Keratinocyte (primary cell): ENCODE measurements at regions not wholly inside any gene's neighbourhood (a gene's known extent, or its start where the extent isn't known, plus 50 kb on each side); places are given as distances from the start of the nearest gene placed in this dataset.

ENCODE experiments used
- DNase-seq: peaks from one replicate; pipeline ENCODE4 v3.0.0-alpha.2; 2011; ENCODE audit warnings: low read depth, missing footprints, low spot score
- FAIRE-seq: peaks from 2 replicates; lab custom pipeline; 2011; peaks lifted over from hg19 to GRCh38; lab: Jason Lieb, UNC
- H2AFZ ChIP-seq: 2 replicates; pipeline ENCODE4 v1.6.0; 2012; ENCODE audit warnings: low read length, control low read depth, inconsistent platforms; ENCODE audit not compliant: control insufficient read depth
- H3K27ac ChIP-seq: 2 replicates; pipeline ENCODE4 v1.5.1; 2011; ENCODE audit warnings: low read length; ENCODE audit not compliant: control insufficient read depth, insufficient read depth
- H3K27me3 ChIP-seq: 3 replicates; pipeline ENCODE4 v1.6.0; 2011; ENCODE audit warnings: low read length; ENCODE audit not compliant: control insufficient read depth, insufficient read depth; ENCODE audit errors: extremely low read depth
- H3K36me3 ChIP-seq, 2 experiments: 2 replicates in 1 of 2; 3 replicates in 1 of 2; pipeline ENCODE4 v1.5.1; 2011; ENCODE audit warnings: low read length in 2 of 2, mild to moderate bottlenecking in 1 of 2; ENCODE audit not compliant: control insufficient read depth in 2 of 2, insufficient read depth in 2 of 2; ENCODE audit errors: extremely low read depth in 1 of 2
- H3K4me1 ChIP-seq: 3 replicates; pipeline ENCODE4 v1.5.1; 2011; ENCODE audit warnings: low read length; ENCODE audit not compliant: control insufficient read depth, insufficient read depth; ENCODE audit errors: extremely low read depth
- H3K4me2 ChIP-seq: 3 replicates; pipeline ENCODE4 v1.6.0; 2011; ENCODE audit warnings: low read depth, low read length; ENCODE audit not compliant: control insufficient read depth, insufficient read depth; ENCODE audit errors: extremely low read depth
- H3K4me3 ChIP-seq, 3 experiments: fragments of 200-600 bp in 1 of 3; sonication (generic) in 1 of 3; 2 replicates in 2 of 3; 3 replicates in 1 of 3; pipeline ENCODE4 v1.5.1; 2011 to 2016; ENCODE audit warnings: low read length in 3 of 3, mild to moderate bottlenecking in 3 of 3, control low read depth in 2 of 3, inconsistent platforms in 1 of 3, low read depth in 1 of 3, mixed read lengths in 1 of 3, mixed run types in 1 of 3, moderate library complexity in 1 of 3; ENCODE audit not compliant: control insufficient read depth in 2 of 3, insufficient read depth in 2 of 3; ENCODE audit errors: extremely low read depth in 1 of 3
- H3K79me2 ChIP-seq: 2 replicates; pipeline ENCODE4 v1.6.0; 2012; ENCODE audit warnings: low read length; ENCODE audit not compliant: control insufficient read depth, insufficient read depth
- H3K9ac ChIP-seq: 3 replicates; pipeline ENCODE4 v1.6.0; 2011; ENCODE audit warnings: low read length; ENCODE audit not compliant: control insufficient read depth, insufficient read depth; ENCODE audit errors: extremely low read depth
- H3K9me1 ChIP-seq: 3 replicates; pipeline ENCODE4 v1.6.0; 2011; ENCODE audit warnings: low read length; ENCODE audit not compliant: control insufficient read depth, insufficient read depth; ENCODE audit errors: extremely low read depth
- H3K9me3 ChIP-seq: 2 replicates; pipeline ENCODE4 v1.5.1; 2012; ENCODE audit warnings: low read depth, low read length; ENCODE audit not compliant: control insufficient read depth
- H4K20me1 ChIP-seq: 3 replicates; pipeline ENCODE4 v1.6.0; 2011; ENCODE audit warnings: low read length; ENCODE audit not compliant: control insufficient read depth, insufficient read depth; ENCODE audit errors: extremely low read depth
- CTCF ChIP-seq, 3 experiments: IDR thresholded peaks in 1 of 3; conservative IDR thresholded peaks in 1 of 3; optimal IDR thresholded peaks in 1 of 3; 2 replicates in 2 of 3; 3 replicates in 1 of 3; pipeline versions ENCODE3 to v1.5.1; 2011; ENCODE audit warnings: low read length in 3 of 3, mild to moderate bottlenecking in 3 of 3, moderate library complexity in 2 of 3, control low read depth in 1 of 3, inconsistent platforms in 1 of 3; ENCODE audit not compliant: insufficient read depth in 2 of 3; ENCODE audit errors: extremely low read depth in 1 of 3
- EZH2 ChIP-seq: IDR thresholded peaks from one replicate; pipeline ENCODE4 v1.6.1; 2012; ENCODE audit warnings: inconsistent platforms, mild to moderate bottlenecking, low read length, moderate library complexity
- dilution Hi-C: fragments of 300-500 bp; cut with MboI; formaldehyde crosslinking; loops from one replicate; pipeline ENCODE4 v1.7.0; 2020; ENCODE audit warnings: low sequenced_read_pairs; ENCODE audit not compliant: extremely low pct_ligation_motif_present

- Histone ChIP-seq H3K9me3 (no peaks in the 10 kb centered on the region), H3K27ac (no peak overlapping the region), H3K9me1 (no peaks in the 10 kb centered on the region), H3K36me3 (no peaks in the 10 kb centered on the region), H3K79me2 (no peaks in the 10 kb centered on the region), H4K20me1 (no peaks in the 10 kb centered on the region), H3K4me1 (no peaks in the 10 kb centered on the region), H3K4me3 (no peak overlapping the region), H3K4me2 (no peak overlapping the region), H2AFZ (no peak overlapping the region), H3K9ac (no peak overlapping the region), H3K27me3 (peaks cover 9% of the 10 kb centered on the region)
- dilution Hi-C loops, result no loop called here
- FAIRE-seq (no peak), DNase-seq (no peak)
- no peak for TF ChIP-seq CTCF (optimal IDR thresholded peaks at IDR 0.05 in 1 of 3, IDR thresholded peaks at IDR 0.05 in 1 of 3, conservative IDR thresholded peaks at IDR 0.05 in 1 of 3; ENCODE audit: extremely low read depth in 1 of 3, insufficient read depth in 2 of 3, low read length in 3 of 3)
- no peak for TF ChIP-seq EZH2
These were observed 327.6 kb downstream of the ARRDC4 start for GRCh38 chr15:98288091-98288590.

GRCh38 chr15:98289747-98290146, 329.2 kb downstream of the ARRDC4 start:
- H3K9me1 ChIP-seq, result no peaks in the 10 kb centered on the region
- no peak overlapping the region for H3K4me3 ChIP-seq
- H3K36me3 ChIP-seq, result no peaks in the 10 kb centered on the region
- no peak for FAIRE-seq
- H3K9me3 ChIP-seq, result no peaks in the 10 kb centered on the region
- dilution Hi-C loops, result no loop called here
- no peak overlapping the region for H2AFZ ChIP-seq
- no peaks in the 10 kb centered on the region for H3K4me1 ChIP-seq
- peaks cover 23% of the 10 kb centered on the region for H3K27me3 ChIP-seq
- H3K9ac ChIP-seq, result no peak overlapping the region
- no peaks in the 10 kb centered on the region for H3K79me2 ChIP-seq
- no peak for DNase-seq
- no peaks in the 10 kb centered on the region for H4K20me1 ChIP-seq
- TF ChIP-seq CTCF (optimal IDR thresholded peaks at IDR 0.05 in 1 of 3, IDR thresholded peaks at IDR 0.05 in 1 of 3, conservative IDR thresholded peaks at IDR 0.05 in 1 of 3; ENCODE audit: extremely low read depth in 1 of 3, insufficient read depth in 2 of 3, low read length in 3 of 3) (no peak), EZH2 (no peak)
- no peak overlapping the region for H3K4me2 ChIP-seq
- H3K27ac ChIP-seq, result no peak overlapping the region
